ENCODE measurements at regions not wholly inside any gene's neighbourhood (a gene's known extent, or its start where the extent isn't known, plus 50 kb on each side); places are given as distances from the start of the nearest gene placed in this dataset.
"Not testable (repeated sequence)": the region's sequence is repeated elsewhere in the genome, so short reads cannot be mapped to it uniquely, and the experiment has no call there.

GRCh38 chr5:116726180-116726579 is 151.6 kb upstream of the SEMA6A start:
- DNase-seq (ENCODE audit: low read depth, low spot score), result not testable (repeated sequence)

GRCh38 chr5:116724971-116725370 is 150.3 kb upstream of the SEMA6A start:
- DNase-seq (ENCODE audit: low read depth, low spot score), result no peak

DNA sequence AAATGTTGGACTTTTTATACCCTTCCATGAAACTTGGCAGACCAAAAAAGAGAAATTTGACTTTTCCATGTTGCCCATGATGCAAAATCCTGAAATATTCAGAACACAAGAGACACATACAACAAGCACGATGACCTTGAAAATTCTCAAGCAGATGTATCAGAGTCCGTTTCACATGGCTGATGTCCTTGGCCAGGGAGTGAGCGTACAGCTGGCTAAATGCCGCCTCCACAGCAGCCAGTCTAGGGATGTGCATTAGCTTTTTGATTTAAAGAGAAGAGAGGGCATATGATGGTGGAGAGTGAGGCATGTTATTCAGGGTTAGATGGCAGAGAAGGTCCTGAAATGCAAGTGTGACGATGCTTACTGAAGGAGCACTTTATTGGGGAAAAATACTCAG is 148.0 kb upstream of the SEMA6A start:
- no peak for DNase-seq (ENCODE audit: low read depth, low spot score)

DNA sequence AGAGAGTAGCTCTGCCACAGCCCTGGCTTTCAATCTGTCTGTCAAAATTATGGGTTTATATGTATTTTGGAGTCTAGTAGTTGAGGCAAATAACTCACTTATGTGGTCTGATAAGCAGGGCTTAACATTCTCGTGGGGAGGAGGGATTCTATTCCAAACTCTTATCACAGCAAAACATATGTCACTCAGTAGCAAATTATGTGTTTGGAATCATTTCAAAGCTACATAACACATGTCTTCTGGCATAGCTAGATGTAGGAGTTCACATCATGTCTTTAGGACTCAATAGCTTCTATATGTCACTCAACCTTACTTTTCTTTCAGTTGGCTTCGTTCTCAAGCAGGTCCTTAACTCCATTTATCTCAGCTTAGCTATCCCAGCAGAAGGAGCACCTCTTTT is 144.5 kb upstream of the SEMA6A start:
- no peak for DNase-seq (ENCODE audit: low read depth, low spot score)

- DNase-seq (ENCODE audit: low read depth, low spot score), result no peak
Measured at GRCh38 chr5:116718317-116718716, 143.7 kb upstream of the SEMA6A start.

DNA sequence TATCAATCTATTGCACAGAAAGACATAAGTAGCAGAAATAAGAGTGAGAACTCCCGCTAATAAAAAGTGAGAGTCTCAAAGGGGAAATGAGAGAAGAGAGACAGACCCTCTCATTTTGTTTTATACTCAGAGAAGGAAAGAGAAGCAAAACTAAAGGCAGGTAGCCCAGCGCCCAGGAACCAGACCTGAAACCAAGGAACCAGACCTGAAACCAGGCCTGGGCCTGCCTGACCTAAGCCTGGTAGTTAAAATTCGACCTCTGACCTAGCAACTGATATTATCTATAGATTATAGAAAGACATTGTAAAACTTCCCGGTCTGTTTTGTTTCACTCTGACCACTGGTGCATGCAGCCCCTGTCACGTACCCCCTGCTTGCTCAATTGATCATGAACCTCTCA is 134.5 kb upstream of the SEMA6A start:
- DNase-seq (ENCODE audit: low read depth, low spot score), result no peak

- DNase-seq (ENCODE audit: low read depth, low spot score), result not testable (repeated sequence)
Measured at GRCh38 chr5:116705121-116705519, 130.5 kb upstream of the SEMA6A start.

GRCh38 chr5:116703941-116704340 is 129.3 kb upstream of the SEMA6A start:
- DNase-seq (ENCODE audit: low read depth, low spot score), result no peak

- no peak for DNase-seq (ENCODE audit: low read depth, low spot score)
Measured at GRCh38 chr5:116703328-116703727, 128.7 kb upstream of the SEMA6A start.

- DNase-seq (ENCODE audit: low read depth, low spot score), result no peak
Measured at GRCh38 chr5:116702776-116703175, 128.2 kb upstream of the SEMA6A start.

DNA sequence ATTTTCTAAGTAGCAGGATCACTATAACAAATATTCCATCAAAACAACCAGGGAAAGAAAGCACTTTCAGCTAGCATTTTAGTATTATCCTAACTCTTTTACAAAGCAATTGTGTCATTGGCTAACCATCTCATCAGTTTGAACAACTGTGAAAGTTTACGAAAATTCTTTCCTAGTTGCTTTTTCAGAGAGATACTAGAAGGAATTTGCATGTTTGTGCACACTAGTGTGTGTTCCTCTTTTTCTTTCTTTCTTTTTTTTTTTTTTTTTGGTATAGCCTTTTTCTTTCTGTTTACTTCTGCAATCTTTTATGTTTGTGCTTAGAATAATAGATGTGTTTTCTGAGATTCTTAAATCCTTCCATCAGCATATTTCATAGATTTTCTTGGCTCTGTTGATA is 124.7 kb upstream of the SEMA6A start:
- DNase-seq (ENCODE audit: low read depth, low spot score), result no peak

DNA sequence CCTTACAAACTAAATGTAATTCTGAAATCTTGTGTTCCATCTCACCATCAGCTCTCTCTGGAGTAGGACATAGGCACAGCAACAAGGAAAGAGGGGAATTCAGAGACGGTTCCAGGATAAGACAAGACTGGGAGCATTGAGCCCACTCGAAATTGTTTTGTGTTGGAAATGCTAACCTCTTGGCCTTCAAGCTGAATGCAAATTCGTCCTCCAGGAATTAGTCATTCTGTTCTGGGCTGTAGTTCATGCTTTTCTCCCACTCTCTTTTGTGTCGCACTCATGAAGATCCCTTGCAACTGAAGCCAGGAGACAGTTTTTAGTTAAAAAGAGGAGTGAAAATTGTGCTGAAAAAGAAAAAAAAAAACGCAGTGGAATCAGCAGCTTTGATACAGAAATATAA is 121.7 kb upstream of the SEMA6A start:
- DNase-seq (ENCODE audit: low read depth, low spot score), result no peak

DNA sequence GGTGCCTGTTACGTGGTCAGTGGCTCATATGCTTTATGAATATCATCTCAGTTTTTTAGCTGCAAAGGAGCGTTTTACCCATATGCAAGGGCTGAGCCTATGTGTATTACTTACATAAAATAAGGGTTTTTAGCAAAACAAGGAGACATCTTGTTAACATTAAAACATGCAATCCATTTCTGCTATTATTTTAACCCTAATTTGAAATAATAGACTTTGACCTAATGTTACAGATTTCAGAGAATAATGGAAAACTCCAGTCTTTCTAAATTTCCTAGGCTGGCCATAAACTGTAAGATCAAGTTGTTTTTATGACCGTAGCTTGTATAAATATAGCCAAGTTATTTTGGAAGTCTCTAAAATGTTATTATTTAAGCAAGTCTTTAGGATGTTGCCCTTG is 121.1 kb upstream of the SEMA6A start:
- no peak for DNase-seq (ENCODE audit: low read depth, low spot score)

GRCh38 chr5:116686438-116686837 is 111.8 kb upstream of the SEMA6A start:
- DNase-seq (ENCODE audit: low read depth, low spot score), result no peak

- DNase-seq (ENCODE audit: low read depth, low spot score), result no peak
Measured at GRCh38 chr5:116685931-116686330, 111.3 kb upstream of the SEMA6A start.

GRCh38 chr5:116685069-116685468 is 110.4 kb upstream of the SEMA6A start:
- DNase-seq (ENCODE audit: low read depth, low spot score), result no peak

DNA sequence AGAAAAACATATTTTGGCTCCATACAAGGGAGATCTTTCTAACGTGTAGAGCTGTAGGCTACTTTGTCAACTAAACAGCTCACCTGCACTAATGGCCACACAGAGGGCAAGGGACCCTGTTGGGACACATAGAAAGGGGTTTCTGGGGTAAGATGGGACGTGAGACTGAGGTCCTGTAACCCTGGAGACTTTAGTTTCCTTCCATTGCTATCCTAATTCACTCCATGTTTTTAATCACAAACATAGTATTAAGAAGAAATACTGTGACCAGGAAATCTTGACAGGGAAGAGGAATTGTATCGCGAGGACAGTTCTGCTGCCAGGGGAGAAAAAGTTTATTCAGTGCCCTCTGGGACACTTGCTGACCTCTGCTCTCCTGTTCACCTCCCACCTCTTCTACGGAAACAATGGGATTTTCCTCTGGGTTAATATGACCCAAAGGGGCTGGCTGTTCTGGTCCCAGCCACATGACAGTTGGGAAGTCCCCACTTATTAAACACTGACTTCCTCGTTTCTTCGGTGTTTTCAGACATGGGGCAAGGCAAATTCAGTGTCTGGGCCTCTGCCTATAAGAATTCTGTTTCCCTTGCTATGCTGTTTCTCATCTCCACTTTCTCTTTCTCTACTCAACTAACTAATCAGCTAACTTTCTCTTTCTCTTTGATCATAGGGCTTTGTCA is 106.9 kb upstream of the SEMA6A start:
- no peak for DNase-seq (ENCODE audit: low read depth, low spot score)

DNA sequence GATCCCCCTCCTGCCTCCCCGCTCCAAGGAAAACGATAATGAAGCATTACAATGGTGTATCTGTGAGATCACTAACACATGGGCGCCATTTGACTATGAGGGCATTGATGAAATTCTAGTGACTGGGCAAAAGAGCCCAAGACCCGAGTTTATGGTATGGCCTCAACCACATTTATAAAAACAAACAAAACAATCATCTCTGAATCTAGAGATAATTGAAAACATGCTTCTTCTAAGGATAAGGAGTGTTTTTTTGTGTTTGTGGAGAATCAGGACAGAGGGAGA is 100.9 kb upstream of the SEMA6A start:
- DNase-seq (ENCODE audit: low read depth, low spot score), result peak; percentile 15

GRCh38 chr5:116674881-116675625 is 100.4 kb upstream of the SEMA6A start:
- peak; percentile 4 for DNase-seq (ENCODE audit: low read depth, low spot score)

DNA sequence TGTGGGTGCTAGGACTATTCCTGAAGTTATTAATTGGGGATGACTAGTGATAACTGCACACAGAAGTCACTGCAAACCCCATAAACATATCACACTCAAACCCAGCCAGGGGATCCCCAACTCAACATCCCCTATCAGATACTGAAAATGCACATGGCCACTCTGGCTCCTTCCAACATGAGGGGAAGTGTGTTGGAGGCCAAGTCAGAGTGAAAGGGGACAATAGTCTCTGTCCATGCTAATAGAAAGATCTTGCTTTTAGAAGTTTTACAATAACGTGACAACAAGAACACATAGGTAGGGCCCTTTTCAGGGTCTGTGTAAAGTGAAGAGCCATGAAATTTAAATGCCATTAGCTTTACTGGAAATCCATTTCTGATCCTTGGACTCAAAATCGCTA is 98.8 kb upstream of the SEMA6A start:
- DNase-seq (ENCODE audit: low read depth, low spot score), result no peak

GRCh38 chr5:116672203-116672602 is 97.6 kb upstream of the SEMA6A start:
- DNase-seq (ENCODE audit: low read depth, low spot score), result no peak

DNA sequence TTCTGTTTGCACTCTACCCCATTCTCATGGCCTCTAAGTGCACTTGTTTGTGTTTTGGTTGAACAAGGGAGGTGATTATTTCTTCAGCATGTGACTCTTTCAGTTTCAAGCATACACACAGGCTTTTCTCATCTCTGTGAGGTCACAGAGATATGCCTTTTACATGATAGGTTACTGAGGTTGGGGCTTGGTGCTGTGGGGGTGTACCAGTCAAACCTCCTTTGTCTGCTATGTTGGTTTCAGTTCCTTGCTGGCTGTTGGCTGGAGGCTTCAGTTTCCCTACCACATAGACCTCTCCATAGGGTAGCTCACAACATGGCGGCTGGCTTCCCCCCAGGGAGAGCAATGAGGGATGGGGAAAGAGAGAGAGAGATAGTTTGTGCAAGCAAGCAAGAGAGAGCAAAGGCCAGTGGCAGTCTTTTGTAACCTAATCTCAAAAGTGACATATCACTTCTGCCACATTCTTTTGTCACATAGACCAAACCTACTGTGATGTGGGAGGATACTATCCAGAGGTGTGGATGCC is 96.7 kb upstream of the SEMA6A start:
- DNase-seq (ENCODE audit: low read depth, low spot score), result no peak

GRCh38 chr5:116669261-116670031 is 94.8 kb upstream of the SEMA6A start:
- DNase-seq (ENCODE audit: low read depth, low spot score), result no peak

Measured in brain pericyte (primary cell).